Fibroblast of gingiva (primary cell): ENCODE measurements at regions not wholly inside any gene's neighbourhood (a gene's known extent, or its start where the extent isn't known, plus 50 kb on each side); places are given as distances from the start of the nearest gene placed in this dataset.

Source experiments
- DNase-seq: peaks from one replicate; pipeline ENCODE4 v3.0.0-alpha.2; 2011; ENCODE audit warnings: low read depth

DNA sequence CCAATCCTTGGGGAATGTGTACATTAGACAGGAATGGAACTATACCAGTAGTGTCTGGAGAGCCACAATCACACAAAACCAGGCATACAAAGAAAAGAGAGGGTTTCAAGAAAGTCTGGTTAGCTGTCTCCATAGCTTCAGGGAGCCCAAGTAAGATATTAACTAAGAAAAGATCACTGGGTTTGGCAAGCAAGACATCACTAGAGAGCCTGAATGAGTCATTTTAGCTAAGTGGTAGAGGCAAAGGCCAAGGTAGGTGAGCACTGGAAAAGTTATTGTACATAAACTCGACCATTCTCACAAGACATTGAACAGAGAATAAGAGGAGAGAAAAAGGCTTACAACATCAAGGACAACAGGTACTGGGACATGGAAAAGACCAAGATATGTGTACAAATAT lies 143.8 kb upstream of the ARL4C start:
- no peak for DNase-seq

DNA sequence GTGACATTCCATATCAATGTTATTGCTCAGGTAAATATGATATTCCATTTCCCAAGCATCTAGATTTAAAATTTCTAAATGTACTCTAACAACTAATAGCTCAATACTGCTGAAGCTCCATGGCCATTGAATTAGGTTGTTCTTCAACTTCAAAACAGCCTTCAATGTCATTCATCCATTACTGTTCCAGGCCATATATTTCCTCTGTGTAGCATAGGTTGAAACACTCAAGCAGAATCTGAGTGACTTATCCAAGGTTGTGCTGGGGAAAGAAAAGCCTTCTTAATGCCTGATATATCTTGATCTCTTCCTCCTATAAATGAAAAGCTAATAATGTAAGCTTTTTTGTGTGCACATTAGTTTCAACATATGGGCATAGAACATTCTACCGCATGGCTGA lies 142.1 kb upstream of the ARL4C start:
- DNase-seq: no peak

DNA sequence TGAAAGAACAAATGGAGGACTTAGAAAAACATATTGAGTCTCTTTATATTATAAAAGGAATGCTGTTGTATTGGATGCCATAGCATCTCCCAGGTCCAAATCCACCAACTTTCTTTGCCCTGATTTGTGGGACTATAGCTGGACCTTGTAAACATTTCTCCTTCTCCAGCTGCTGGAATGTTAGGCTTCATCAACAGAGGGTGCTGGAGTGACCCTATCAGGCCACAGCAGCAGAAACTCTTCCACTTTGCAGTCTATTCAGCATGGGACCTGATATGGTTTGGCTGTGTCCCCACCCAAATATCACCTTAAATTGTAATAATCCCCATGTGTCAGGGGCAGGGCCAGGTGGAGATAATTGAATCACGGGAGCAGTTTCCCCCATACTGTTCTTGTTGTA lies 138.4 kb upstream of the ARL4C start:
- no peak for DNase-seq

DNA sequence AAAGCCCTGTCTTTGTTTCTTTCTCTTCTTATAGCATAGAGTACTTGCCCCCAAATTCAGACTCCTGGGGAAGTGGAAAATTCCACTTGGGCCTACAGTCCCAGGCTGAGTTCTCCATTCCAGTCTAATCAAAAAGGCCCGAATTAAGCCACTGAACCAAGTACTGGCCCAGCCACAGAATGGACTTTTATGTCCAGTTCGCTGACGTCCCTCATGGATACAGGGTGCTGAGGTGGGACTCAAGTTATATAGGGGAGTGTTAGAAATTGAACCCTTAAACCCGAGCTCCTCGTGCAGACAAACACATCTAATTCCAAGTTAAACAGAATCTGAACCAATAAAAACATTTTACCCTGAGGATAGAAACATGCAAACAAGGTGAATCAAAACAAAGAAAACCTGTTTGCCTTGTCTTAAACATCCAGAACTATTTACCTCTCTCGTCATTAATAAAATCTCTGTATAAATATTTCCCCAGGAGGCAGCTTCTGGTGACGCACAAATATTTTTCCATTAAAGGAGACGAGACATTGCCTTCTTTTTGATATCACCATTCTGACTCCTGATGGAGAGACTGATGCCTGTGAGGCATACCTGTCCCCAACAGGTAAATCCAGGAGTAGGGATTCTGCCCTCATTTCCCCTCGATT lies 136.8 kb upstream of the ARL4C start:
- no peak for DNase-seq

DNA sequence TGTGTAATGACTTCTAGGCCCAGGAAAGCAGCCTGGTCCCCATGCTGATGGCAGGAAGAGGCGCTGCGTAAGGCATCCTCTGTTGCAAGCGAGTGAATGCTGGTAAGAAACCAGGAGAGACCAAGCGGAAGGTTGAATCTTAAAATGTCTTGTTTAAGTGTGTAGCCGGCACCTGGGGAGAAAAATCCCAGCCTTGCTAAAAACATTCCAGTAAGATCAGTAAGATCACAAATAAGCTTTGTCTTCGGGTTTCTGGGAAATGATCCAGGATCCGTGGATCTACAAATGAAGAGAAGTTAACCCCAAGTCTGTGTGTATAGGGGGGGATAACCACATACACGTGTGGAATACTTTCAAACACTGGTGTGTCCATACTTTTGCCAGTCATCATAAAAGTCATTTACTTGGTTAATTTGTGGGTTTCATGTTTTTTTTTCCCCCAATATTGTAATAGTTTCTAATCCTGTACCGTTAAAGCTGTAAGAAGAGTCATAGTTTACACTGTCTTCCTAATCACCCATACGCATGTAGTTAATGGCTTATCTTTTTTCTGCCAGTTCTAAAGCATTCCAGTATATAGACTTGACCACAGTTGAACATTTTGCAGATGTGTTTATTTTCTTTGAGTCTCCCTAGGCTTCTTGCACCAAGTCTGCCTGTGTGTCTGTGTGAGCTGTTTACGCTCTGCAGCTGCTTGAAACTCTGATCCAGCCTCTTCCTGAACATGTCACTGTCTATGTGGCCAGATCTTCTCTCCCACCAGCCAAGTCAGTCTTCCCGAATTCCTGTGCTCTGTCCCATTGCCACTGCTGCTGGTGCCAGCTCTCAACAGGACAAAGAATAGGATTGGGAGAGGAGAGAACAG lies 135.9 kb upstream of the ARL4C start:
- DNase-seq: peak; percentile 92

DNA sequence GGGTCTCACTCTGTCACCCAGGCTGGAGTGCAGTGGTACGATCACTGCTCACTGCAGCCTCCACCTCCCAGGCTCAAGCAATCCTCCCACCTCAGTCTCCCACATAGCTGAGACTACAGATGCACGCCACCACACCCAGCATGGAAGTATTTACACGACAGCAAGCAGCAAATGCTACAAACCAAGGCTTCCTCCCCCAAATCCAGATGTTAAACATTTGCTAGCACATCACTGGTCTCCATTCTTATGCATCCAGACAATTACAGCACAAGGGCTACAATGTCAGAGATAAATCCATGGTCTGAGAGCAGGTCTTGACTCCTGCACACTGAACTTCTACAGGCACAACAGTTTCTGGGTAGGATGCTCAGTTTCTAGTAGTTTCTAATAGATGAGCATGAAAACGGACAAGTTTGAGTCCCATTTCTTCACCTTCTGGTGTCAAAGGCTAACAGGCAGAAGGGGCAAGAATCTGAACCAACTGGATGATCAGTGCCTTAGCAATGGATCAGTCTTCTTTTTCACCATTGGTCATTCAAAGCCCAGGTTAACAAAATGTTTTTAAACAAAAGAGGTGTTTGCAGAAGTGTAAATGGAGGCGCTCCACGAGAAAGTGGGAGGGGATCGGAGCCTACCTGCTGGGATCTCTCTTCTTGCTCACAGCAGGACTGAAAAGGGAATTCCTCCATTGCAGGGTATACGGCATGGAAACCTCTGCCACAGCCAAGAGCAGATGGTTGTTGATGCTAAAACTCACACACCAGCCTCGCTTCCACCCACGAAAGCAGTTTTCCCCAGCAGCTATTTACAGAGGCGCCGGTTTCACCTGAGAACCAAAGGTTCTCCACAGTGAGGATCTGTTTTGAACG lies 135.0 kb upstream of the ARL4C start:
- no peak for DNase-seq

DNA sequence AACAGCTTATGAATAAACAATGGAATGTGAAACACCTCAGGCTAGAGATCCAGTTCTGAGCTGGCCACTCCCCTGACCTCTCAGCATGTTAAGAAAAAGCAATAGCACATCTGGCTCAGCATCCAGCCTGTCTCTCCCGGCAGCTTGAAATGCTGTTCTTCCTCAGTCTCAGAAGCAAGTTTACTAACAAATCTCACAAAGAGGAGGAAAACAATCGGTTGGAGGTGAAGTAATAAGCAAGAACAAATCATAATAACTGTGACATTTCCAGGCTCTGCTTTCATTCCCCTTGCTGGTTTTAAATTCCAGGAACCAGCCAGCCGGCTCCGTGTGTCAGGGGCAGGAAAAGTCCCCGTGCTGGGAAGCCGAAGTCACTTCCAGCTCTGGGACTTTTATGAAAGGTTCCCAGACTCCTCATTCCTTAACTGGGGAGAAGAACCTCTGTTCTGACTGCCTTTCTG lies 133.9 kb upstream of the ARL4C start:
- DNase-seq: no peak

DNA sequence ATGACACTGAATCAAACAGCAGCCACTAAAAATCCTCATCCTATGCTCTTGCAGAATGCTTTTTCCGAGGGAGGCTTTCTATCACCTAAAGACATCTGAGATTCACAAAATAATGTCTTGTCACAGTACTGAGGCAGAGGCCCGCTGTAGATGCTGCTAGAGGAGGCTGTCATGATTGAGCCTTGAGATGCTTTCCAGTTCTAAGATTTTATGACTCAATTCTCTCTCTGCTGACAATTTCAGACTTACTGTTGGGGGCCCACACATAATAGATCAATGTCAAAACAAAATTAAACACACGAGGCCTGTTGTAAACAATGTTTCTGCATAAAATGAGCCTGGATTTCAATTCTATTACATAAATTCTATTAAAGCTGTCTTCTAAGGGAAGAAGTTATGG lies 132.7 kb upstream of the ARL4C start:
- DNase-seq: no peak

DNA sequence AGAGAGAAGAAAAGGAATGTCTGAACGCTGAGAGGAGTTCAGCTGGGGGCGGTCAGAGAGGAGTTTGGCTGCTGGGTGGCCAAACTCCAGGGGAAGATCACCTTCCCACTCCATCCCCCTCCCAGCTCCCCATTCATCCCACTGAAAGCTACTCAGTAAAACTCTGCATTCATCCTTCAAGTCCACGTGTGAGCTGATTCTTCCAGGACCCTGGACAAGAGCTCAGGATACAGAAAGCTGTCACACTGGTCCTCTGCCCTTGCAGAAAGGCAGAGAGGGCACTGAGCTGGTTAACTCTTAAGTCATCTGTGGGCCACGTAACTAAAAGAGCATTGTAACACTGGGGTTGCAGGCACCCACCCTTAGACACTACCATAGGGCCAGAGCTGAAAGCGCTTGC lies 132.1 kb upstream of the ARL4C start:
- no peak for DNase-seq

DNA sequence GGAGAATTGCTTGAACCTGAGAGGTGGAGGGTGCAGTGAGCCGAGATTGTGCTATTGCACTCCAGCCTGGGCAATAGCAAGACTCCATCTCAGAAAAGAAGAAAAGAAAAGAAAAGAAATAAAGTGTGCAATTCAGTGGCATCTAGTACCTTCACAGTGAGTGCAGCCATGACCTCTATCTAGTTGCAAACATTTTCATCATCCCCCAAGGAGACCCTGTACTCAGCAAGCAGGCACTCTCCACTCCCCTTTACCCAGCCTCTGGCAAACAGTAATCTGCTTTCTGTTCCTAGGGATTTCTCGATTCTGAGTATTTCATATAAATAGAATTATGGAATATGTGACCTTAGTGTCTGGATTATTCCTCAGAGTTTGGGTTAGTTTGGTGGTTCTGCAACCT lies 130.4 kb upstream of the ARL4C start:
- DNase-seq: no peak

DNA sequence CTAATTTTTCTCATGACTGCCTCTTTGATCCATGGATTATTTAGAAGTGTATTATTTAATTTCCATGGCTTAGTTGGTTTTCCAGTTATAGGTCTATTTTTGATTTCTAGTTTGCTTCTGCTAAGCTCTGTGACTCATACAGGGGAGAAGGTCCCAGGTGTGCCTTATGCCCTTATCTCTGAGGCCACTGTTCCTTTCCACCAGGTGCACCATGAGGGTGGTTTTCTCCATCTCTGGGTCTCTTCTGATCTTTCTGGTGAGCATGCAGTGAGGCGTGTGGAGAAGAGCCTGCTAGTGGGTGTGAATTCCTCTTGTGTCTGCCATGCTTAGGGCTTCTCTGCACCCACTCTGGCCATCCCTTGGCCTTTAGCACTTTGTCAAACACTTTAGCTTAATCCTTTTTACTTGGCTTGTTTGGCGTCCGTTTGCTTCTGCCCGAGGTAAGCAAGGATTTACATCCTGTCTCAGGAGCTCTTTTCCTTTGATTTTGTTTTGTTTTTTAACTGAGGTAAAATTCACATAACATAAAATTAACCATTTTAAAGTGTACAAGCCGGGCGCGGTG lies 129.8 kb upstream of the ARL4C start:
- DNase-seq: no peak

DNA sequence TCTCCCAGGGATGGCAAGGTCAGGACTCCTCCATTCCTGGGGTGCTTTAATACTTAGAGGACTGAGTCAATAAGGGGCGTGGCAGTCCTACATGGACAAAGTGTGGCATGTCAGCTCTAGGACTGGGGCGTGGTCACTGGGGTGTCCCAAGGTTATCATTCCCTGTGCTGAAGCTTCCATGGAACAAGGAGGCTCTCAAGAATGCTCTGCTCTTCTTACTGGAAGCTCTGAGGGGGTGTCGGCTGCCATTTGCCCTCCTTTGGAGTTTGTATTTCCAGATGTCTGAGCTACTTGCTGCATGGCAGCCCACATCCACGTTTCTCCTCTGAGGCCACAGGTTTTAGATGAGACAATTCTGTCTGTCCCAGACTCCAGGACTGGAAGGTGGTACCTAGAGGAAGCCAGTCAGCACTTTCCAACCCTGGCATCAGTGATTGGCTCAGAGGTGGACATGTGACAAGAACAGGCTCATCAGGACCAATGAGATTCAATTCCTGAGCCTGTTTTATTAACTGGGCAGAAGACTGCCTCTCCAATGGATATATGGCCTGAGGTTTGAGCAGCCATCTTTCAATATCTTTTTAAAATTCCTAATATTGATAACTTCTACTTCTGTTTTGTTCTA lies 128.9 kb upstream of the ARL4C start:
- DNase-seq: no peak

DNA sequence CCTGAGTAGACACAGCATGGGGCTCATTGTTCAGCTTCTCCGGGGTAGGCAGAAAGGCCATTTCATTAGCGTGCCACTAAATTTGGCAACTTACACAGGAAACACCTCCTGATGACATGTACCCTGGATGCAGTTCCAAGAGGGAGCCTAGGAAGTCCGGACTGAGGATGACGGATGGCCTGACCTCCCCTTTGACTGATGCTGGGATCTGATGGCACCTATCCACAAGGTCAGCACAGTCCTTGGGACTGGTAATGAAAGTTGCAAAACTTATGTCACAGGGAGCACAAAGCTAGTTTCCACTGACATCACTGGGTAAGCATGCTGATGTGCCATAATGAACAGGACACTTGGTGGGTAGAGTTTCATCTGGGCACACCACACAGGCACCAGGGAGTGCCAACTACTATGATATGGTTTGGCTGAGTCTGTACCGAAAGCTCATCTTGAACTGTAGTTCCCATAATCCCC lies 126.7 kb upstream of the ARL4C start:
- peak; percentile 20 for DNase-seq

DNA sequence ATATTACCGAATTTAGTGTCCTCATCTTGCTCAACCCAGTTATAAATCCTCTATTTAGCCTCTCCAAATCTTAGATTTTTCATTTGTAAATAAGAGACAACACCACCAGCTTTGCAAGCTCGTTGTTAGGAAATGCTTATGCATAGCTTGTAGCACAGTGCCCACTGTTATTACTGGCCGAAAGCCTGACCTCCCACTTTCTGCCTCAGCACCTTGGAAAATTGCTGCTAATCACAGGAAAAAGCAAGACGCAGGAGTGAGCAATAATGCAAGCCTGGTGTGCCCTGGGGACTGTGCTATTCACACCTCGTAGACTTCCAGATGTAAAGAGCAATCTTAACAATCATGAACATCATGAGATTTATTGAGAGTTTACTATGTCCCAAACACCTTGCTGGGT lies 124.2 kb upstream of the ARL4C start:
- no peak for DNase-seq

DNA sequence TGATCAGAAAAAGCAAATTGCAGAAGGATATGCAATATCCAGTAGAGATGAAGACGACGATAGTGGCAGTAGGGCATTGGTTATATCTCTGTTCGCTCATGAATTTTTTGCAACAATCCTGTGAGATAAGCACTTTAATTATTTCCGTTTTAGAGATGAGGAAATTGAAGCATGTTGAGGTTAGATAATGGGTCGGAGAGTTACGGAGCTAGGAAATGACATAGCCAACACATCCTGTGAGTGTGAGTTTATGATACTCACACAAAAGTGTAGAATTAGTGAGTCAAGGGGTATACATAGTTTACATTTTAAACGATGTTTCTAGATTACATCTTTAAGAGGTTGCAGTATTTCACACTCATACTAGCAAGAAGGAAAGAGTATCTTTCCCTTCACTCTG lies 123.1 kb upstream of the ARL4C start:
- DNase-seq: no peak

DNA sequence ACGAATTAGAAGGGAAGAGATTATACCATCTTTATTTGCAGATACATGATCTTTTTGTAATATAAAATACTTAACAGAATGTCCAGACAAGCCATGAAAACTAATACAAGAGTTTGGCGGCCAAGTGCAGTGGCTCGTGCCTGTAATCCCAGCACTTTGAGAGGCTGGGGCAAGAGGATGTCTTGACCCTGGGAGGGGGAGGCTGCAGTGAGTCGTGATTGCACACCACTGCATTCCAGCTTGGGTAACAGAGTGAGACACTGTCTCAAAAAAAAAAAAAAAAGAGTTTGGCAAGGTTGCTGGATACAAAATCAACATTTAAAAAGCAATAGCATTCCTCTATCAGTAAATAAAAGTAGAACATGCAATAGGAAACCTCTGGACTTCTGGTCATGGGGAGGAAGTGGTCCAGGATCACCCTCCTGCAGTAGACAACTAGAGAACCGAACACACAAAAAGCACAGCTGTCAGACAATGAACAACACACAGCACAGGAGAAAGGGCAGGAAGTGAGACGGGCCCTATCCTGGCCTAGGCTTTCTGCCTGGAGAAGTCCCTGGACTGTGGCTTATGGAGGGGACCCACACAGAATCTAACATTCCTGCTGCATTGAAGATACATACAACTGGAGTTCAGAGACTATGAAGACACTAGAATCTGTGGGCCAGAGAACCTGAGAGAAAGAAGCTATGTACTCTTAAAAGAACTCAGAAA lies 118.9 kb upstream of the ARL4C start:
- no peak for DNase-seq

DNA sequence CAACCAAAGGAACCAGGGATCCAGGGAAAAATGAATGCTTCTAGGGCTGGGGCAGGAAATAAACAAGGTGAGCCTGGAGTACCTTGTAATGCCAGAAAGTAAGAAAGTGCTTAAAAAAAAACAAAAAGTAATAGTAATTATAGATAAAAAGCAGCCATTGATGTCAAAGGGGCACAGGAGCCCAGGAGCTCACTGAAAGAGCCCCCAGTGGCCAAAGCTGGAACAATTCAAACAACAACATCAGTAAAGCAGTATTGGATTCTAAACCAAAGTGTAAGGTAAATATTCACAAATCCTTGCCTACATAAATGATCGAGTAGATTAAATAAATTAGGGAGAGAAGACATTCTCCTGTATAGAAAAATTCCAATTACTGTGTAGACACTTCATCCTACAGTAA lies 114.3 kb upstream of the ARL4C start:
- no peak for DNase-seq

DNA sequence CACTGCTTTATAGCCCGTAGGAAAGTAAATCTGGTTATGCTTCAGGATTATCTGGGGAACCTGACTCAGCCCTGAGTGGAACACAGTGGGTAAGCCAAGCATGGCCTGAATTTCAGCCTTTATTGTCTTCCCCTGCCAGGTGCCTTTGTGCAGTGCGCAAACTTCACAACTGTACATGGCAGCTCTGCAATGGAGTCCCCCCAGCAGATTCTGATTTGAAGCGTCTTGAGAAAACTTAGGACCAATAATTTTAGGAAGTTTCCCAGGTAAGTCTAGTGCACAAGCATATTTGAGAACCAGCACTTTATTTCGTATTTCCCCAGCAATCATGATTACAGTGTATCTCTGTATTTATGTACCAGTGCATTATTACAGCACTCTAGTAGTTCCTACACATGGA lies 112.1 kb upstream of the ARL4C start:
- DNase-seq: no peak

DNA sequence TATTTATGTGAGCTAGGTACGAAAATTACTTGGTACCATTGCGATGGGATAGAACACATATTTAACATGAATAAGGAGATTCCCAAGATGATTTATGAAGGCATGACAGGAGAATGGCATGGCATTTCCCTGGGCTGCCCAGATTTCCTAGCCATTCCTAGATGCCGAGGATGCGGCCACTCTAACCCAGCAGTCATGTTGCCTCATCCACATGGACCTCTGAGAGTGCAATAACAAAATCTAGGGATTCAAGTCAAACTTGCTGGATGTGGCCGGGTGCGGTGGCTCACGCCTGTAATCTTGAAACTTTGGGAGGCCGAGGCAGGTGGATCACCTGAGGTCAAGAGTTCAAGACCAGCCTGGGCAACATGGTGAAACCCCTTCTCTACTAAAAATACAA lies 110.8 kb upstream of the ARL4C start:
- no peak for DNase-seq

DNA sequence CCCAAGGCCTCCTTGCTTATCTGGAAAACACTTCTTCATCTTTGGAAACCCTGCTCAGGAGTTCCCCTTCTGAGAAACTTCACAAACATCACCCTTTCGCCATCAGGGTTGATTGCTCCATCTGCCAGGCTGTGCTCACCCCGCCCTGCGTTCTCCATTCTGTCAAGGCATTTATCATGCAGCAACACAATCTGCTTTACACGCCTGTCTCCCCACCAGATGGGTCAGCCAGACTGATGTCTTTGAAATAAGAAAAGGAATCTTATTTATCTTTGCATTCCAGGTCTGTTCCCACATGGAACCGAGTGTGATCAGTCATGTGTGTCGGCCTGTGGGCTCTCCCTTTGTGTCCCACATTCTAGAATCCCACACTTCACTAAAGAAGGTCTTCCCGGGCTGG lies 110.0 kb upstream of the ARL4C start:
- no peak for DNase-seq

DNA sequence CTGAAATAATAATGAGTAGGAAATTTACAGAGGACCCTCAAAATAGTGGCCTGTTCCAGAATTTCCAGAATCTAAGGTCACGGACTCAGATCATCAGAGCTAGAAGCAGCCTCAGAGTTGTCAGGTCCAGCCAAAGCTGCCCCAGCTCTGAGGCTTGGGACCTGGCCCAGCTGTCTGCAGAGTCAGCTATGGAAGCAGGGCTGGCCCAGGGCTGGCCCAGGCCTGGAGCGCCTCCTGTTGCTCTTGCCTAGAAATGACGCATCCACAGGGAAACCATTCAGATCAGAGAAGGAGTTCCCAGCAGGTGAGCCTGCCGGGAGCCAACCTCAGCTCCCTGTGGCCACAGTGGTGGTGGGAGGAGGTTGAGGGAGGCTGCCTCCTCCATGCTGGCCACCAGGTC lies 106.7 kb upstream of the ARL4C start:
- no peak for DNase-seq
